Kidney epithelial cell (primary cell): ENCODE measurements at regions not wholly inside any gene's neighbourhood (a gene's known extent, or its start where the extent isn't known, plus 50 kb on each side); places are given as distances from the start of the nearest gene placed in this dataset.

Experiments
- DNase-seq: peaks from one replicate; pipeline ENCODE4 v3.0.0-alpha.2; 2010; ENCODE audit warnings: low read depth
- H3K27me3 ChIP-seq: 2 replicates; pipeline ENCODE4 v1.6.0; 2011; ENCODE audit warnings: low read length; ENCODE audit not compliant: control insufficient read depth, insufficient read depth
- H3K36me3 ChIP-seq: 2 replicates; pipeline ENCODE4 v1.5.1; 2011; ENCODE audit warnings: low read length; ENCODE audit not compliant: control insufficient read depth, insufficient read depth
- H3K4me3 ChIP-seq: 2 replicates; pipeline ENCODE4 v1.5.1; 2011; ENCODE audit warnings: low read depth, mild to moderate bottlenecking, control low read depth, low read length
- TF ChIP-seq, protein P1 (sequence below): IDR thresholded peaks from 2 replicates; pipeline ENCODE4 v1.5.1; 2011; ENCODE audit warnings: mild to moderate bottlenecking, moderate library complexity, low read length, control low read depth, inconsistent platforms; ENCODE audit not compliant: insufficient read depth, poor library complexity, severe bottlenecking

DNA sequence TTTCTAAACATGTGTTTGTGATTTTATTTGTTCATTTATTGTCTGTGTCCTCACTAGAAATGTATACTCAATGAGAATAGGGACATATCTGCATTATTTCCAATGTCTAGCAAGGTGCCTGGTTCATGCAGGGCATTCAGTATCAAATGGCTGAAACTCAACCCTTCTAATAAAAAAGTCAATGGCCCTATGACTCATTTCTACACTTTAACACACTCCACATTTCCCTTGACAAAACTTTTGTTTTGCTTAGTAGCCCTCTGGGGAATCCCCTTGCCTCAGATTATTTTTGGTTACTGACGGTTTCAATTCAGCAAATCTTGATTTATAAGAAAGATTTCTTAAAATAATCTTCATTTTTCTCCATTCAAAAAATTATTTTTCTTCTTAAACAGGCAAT, 206.0 kb upstream of the DMRTA1 start:
- H3K27me3 ChIP-seq = no peaks in the 10 kb centered on the region
- TF ChIP-seq, protein P1, sequence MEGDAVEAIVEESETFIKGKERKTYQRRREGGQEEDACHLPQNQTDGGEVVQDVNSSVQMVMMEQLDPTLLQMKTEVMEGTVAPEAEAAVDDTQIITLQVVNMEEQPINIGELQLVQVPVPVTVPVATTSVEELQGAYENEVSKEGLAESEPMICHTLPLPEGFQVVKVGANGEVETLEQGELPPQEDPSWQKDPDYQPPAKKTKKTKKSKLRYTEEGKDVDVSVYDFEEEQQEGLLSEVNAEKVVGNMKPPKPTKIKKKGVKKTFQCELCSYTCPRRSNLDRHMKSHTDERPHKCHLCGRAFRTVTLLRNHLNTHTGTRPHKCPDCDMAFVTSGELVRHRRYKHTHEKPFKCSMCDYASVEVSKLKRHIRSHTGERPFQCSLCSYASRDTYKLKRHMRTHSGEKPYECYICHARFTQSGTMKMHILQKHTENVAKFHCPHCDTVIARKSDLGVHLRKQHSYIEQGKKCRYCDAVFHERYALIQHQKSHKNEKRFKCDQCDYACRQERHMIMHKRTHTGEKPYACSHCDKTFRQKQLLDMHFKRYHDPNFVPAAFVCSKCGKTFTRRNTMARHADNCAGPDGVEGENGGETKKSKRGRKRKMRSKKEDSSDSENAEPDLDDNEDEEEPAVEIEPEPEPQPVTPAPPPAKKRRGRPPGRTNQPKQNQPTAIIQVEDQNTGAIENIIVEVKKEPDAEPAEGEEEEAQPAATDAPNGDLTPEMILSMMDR = no peak
- no peaks in the 10 kb centered on the region for H3K36me3 ChIP-seq
- peak; percentile 47 for DNase-seq
- no peak overlapping the region for H3K4me3 ChIP-seq

DNA sequence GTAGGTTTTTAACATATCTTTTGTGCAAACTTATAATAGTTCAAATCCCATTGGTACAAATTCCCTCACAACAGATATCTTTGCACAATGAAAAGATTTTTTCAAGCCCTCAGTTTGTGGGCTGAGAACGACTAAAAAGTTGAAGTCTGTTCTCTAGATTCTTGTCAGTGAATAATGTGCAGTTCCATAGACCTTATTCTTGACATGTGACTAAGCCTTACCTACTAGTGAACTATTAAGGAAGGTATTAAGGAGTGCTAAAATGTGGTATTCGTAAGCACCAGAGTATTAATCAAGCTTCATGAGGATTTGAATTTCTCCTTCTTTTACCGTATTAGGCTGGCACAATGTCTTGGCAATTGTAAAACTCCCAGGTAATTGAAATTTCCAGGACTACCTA, 205.6 kb upstream of the DMRTA1 start:
- TF ChIP-seq, protein P1 = no peak
- no peaks in the 10 kb centered on the region for H3K36me3 ChIP-seq
- DNase-seq = no peak
- H3K4me3 ChIP-seq = no peak overlapping the region
- H3K27me3 ChIP-seq = no peaks in the 10 kb centered on the region

DNA sequence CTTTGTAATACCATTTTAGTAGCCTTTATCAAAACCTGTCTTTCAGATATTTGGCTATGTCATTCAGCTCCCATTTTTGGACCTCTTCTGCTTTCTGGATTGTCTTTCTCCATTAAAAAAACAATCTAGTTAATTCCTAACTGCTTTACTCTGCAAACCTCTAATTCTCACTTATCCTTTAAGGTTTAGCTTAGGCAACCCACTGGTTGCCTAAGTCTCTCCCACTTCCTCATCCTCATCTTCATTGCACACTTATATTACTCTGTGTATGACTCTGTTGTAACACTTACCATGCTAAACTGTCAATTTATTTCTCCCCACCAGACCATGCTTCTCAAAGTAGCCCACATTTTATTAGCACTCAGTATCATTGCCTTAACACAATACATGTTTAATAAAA, 205.0 kb upstream of the DMRTA1 start:
- H3K4me3 ChIP-seq = no peak overlapping the region
- H3K27me3 ChIP-seq = no peaks in the 10 kb centered on the region
- H3K36me3 ChIP-seq = no peaks in the 10 kb centered on the region
- DNase-seq = no peak
- TF ChIP-seq, protein P1 = no peak

GRCh38 chr9:22244139-22245011, 202.2 kb upstream of the DMRTA1 start:
- no peaks in the 10 kb centered on the region for H3K27me3 ChIP-seq
- no peak for DNase-seq
- no peak overlapping the region for H3K4me3 ChIP-seq
- TF ChIP-seq, protein P1 = peak; percentile 66
- H3K36me3 ChIP-seq = no peaks in the 10 kb centered on the region

DNA sequence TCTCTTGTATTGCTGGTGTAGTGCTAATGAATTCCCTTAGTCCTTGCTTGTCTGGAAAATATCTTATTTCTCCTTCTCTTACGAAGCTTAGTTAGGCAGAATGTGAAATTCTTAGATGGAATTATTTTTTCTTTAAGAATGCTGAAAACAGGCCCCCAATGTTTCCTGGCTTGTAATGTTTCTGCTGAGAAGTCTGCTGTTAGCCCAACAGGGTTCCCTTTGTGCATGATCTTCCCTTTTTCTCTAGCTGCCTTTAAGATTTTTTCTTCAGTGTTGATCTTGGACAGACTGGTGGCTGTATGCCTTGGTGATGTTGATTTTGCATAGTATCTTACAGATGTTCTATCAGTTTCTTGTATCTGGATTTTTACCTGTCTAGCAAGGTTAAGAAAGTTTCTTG, 191.3 kb upstream of the DMRTA1 start:
- Histone ChIP-seq H3K36me3 (no peaks in the 10 kb centered on the region), H3K27me3 (no peaks in the 10 kb centered on the region), H3K4me3 (no peak overlapping the region)
- DNase-seq = no peak
- TF ChIP-seq, protein P1 = no peak

- Histone ChIP-seq H3K4me3 (no peak overlapping the region), H3K27me3 (no peaks in the 10 kb centered on the region), H3K36me3 (no peaks in the 10 kb centered on the region)
- no peak for DNase-seq
- TF ChIP-seq, protein P1 = no peak
Observed at GRCh38 chr9:22256381-22256780, 190.2 kb upstream of the DMRTA1 start.
